Keratinocyte (primary cell): ENCODE measurements at regions not wholly inside any gene's neighbourhood (a gene's known extent, or its start where the extent isn't known, plus 50 kb on each side); places are given as distances from the start of the nearest gene placed in this dataset.

Experiments
- DNase-seq: peaks from one replicate; pipeline ENCODE4 v3.0.0-alpha.2; 2011; ENCODE audit warnings: low read depth, missing footprints, low spot score
- FAIRE-seq: peaks from 2 replicates; lab custom pipeline; 2011; peaks lifted over from hg19 to GRCh38; lab: Jason Lieb, UNC
- H2AFZ ChIP-seq: 2 replicates; pipeline ENCODE4 v1.6.0; 2012; ENCODE audit warnings: low read length, control low read depth, inconsistent platforms; ENCODE audit not compliant: control insufficient read depth
- H3K27ac ChIP-seq: 2 replicates; pipeline ENCODE4 v1.5.1; 2011; ENCODE audit warnings: low read length; ENCODE audit not compliant: control insufficient read depth, insufficient read depth
- H3K27me3 ChIP-seq: 3 replicates; pipeline ENCODE4 v1.6.0; 2011; ENCODE audit warnings: low read length; ENCODE audit not compliant: control insufficient read depth, insufficient read depth; ENCODE audit errors: extremely low read depth
- H3K36me3 ChIP-seq, 2 experiments: 2 replicates in 1 of 2; 3 replicates in 1 of 2; pipeline ENCODE4 v1.5.1; 2011; ENCODE audit warnings: low read length in 2 of 2, mild to moderate bottlenecking in 1 of 2; ENCODE audit not compliant: control insufficient read depth in 2 of 2, insufficient read depth in 2 of 2; ENCODE audit errors: extremely low read depth in 1 of 2
- H3K4me1 ChIP-seq: 3 replicates; pipeline ENCODE4 v1.5.1; 2011; ENCODE audit warnings: low read length; ENCODE audit not compliant: control insufficient read depth, insufficient read depth; ENCODE audit errors: extremely low read depth
- H3K4me2 ChIP-seq: 3 replicates; pipeline ENCODE4 v1.6.0; 2011; ENCODE audit warnings: low read depth, low read length; ENCODE audit not compliant: control insufficient read depth, insufficient read depth; ENCODE audit errors: extremely low read depth
- H3K4me3 ChIP-seq, 3 experiments: fragments of 200-600 bp in 1 of 3; sonication (generic) in 1 of 3; 2 replicates in 2 of 3; 3 replicates in 1 of 3; pipeline ENCODE4 v1.5.1; 2011 to 2016; ENCODE audit warnings: low read length in 3 of 3, mild to moderate bottlenecking in 3 of 3, control low read depth in 2 of 3, inconsistent platforms in 1 of 3, low read depth in 1 of 3, mixed read lengths in 1 of 3, mixed run types in 1 of 3, moderate library complexity in 1 of 3; ENCODE audit not compliant: control insufficient read depth in 2 of 3, insufficient read depth in 2 of 3; ENCODE audit errors: extremely low read depth in 1 of 3
- H3K79me2 ChIP-seq: 2 replicates; pipeline ENCODE4 v1.6.0; 2012; ENCODE audit warnings: low read length; ENCODE audit not compliant: control insufficient read depth, insufficient read depth
- H3K9ac ChIP-seq: 3 replicates; pipeline ENCODE4 v1.6.0; 2011; ENCODE audit warnings: low read length; ENCODE audit not compliant: control insufficient read depth, insufficient read depth; ENCODE audit errors: extremely low read depth
- H3K9me1 ChIP-seq: 3 replicates; pipeline ENCODE4 v1.6.0; 2011; ENCODE audit warnings: low read length; ENCODE audit not compliant: control insufficient read depth, insufficient read depth; ENCODE audit errors: extremely low read depth
- H3K9me3 ChIP-seq: 2 replicates; pipeline ENCODE4 v1.5.1; 2012; ENCODE audit warnings: low read depth, low read length; ENCODE audit not compliant: control insufficient read depth
- H4K20me1 ChIP-seq: 3 replicates; pipeline ENCODE4 v1.6.0; 2011; ENCODE audit warnings: low read length; ENCODE audit not compliant: control insufficient read depth, insufficient read depth; ENCODE audit errors: extremely low read depth
- EZH2 ChIP-seq: IDR thresholded peaks from one replicate; pipeline ENCODE4 v1.6.1; 2012; ENCODE audit warnings: inconsistent platforms, mild to moderate bottlenecking, low read length, moderate library complexity
- dilution Hi-C: fragments of 300-500 bp; cut with MboI; formaldehyde crosslinking; loops from one replicate; pipeline ENCODE4 v1.7.0; 2020; ENCODE audit warnings: low sequenced_read_pairs; ENCODE audit not compliant: extremely low pct_ligation_motif_present
- TF ChIP-seq, protein P1 (sequence below), 3 experiments: IDR thresholded peaks in 1 of 3; conservative IDR thresholded peaks in 1 of 3; optimal IDR thresholded peaks in 1 of 3; 2 replicates in 2 of 3; 3 replicates in 1 of 3; pipeline versions ENCODE3 to v1.5.1; 2011; ENCODE audit warnings: low read length in 3 of 3, mild to moderate bottlenecking in 3 of 3, moderate library complexity in 2 of 3, control low read depth in 1 of 3, inconsistent platforms in 1 of 3; ENCODE audit not compliant: insufficient read depth in 2 of 3; ENCODE audit errors: extremely low read depth in 1 of 3

- no peaks in the 10 kb centered on the region for H3K9me1 ChIP-seq
- H3K27ac ChIP-seq, result no peak overlapping the region
- H3K36me3 ChIP-seq, result no peaks in the 10 kb centered on the region
- TF ChIP-seq, protein P1, sequence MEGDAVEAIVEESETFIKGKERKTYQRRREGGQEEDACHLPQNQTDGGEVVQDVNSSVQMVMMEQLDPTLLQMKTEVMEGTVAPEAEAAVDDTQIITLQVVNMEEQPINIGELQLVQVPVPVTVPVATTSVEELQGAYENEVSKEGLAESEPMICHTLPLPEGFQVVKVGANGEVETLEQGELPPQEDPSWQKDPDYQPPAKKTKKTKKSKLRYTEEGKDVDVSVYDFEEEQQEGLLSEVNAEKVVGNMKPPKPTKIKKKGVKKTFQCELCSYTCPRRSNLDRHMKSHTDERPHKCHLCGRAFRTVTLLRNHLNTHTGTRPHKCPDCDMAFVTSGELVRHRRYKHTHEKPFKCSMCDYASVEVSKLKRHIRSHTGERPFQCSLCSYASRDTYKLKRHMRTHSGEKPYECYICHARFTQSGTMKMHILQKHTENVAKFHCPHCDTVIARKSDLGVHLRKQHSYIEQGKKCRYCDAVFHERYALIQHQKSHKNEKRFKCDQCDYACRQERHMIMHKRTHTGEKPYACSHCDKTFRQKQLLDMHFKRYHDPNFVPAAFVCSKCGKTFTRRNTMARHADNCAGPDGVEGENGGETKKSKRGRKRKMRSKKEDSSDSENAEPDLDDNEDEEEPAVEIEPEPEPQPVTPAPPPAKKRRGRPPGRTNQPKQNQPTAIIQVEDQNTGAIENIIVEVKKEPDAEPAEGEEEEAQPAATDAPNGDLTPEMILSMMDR (optimal IDR thresholded peaks at IDR 0.05 in 1 of 3, IDR thresholded peaks at IDR 0.05 in 1 of 3, conservative IDR thresholded peaks at IDR 0.05 in 1 of 3; ENCODE audit: extremely low read depth in 1 of 3, insufficient read depth in 2 of 3, low read length in 3 of 3), result no peak
- TF ChIP-seq EZH2, result no peak
- H3K9me3 ChIP-seq, result no peaks in the 10 kb centered on the region
- no peak overlapping the region for H3K4me2 ChIP-seq
- no peak overlapping the region for H2AFZ ChIP-seq
- H3K4me3 ChIP-seq, result no peak overlapping the region
- no peak overlapping the region for H3K9ac ChIP-seq
- no peaks in the 10 kb centered on the region for H4K20me1 ChIP-seq
- peak; percentile 44 for FAIRE-seq
- no peaks in the 10 kb centered on the region for H3K79me2 ChIP-seq
- H3K4me1 ChIP-seq, result peaks cover 6% of the 10 kb centered on the region
- no peaks in the 10 kb centered on the region for H3K27me3 ChIP-seq
- no peak for DNase-seq
- dilution Hi-C loops, result no loop called here
These were observed 280.7 kb upstream of the PLXNA2 start for GRCh38 chr1:208524925-208525324.

- Histone ChIP-seq H3K4me1 (peaks cover 6% of the 10 kb centered on the region), H3K4me3 (no peak overlapping the region), H3K4me2 (no peak overlapping the region), H4K20me1 (no peaks in the 10 kb centered on the region), H3K79me2 (no peaks in the 10 kb centered on the region), H3K9me3 (no peaks in the 10 kb centered on the region), H3K27me3 (no peaks in the 10 kb centered on the region), H3K36me3 (no peaks in the 10 kb centered on the region), H3K9ac (no peak overlapping the region), H3K27ac (no peak overlapping the region), H2AFZ (no peak overlapping the region), H3K9me1 (no peaks in the 10 kb centered on the region)
- TF ChIP-seq, protein P1 (optimal IDR thresholded peaks at IDR 0.05 in 1 of 3, IDR thresholded peaks at IDR 0.05 in 1 of 3, conservative IDR thresholded peaks at IDR 0.05 in 1 of 3; ENCODE audit: extremely low read depth in 1 of 3, insufficient read depth in 2 of 3, low read length in 3 of 3), result no peak
- TF ChIP-seq EZH2, result no peak
- DNase-seq, result no peak
- dilution Hi-C loops, result no loop called here
- no peak for FAIRE-seq
These were observed 281.2 kb upstream of the PLXNA2 start for GRCh38 chr1:208525417-208525816.
